Bronchial epithelial cell (primary cell): ENCODE measurements at regions not wholly inside any gene's neighbourhood (a gene's known extent, or its start where the extent isn't known, plus 50 kb on each side); places are given as distances from the start of the nearest gene placed in this dataset.

ENCODE experiments used
- DNase-seq: peaks from one replicate; pipeline ENCODE4 v3.0.0-alpha.2; 2010; ENCODE audit warnings: low read depth
- FAIRE-seq: peaks from 2 replicates; lab custom pipeline; 2011; peaks lifted over from hg19 to GRCh38; lab: Jason Lieb, UNC
- H3K27me3 ChIP-seq: 2 replicates; pipeline ENCODE4 v1.5.1; 2011; ENCODE audit warnings: low read length; ENCODE audit not compliant: control insufficient read depth, insufficient read depth
- H3K36me3 ChIP-seq: 2 replicates; pipeline ENCODE4 v1.5.1; 2011; ENCODE audit warnings: low read length; ENCODE audit not compliant: control insufficient read depth, insufficient read depth
- H3K4me3 ChIP-seq: 2 replicates; pipeline ENCODE4 v1.5.1; 2011; ENCODE audit warnings: mild to moderate bottlenecking, low read depth, low read length, control low read depth
- TF ChIP-seq, protein P1 (sequence below): IDR thresholded peaks from 2 replicates; pipeline ENCODE4 v1.5.1; 2011; ENCODE audit warnings: mild to moderate bottlenecking, moderate library complexity, low read length, control low read depth, inconsistent platforms; ENCODE audit not compliant: insufficient read depth, severe bottlenecking

GRCh38 chr11:116379185-116379828 lies 393.5 kb downstream of the BUD13 start:
- Histone ChIP-seq H3K4me3 (no peak overlapping the region), H3K27me3 (no peaks in the 10 kb centered on the region), H3K36me3 (no peaks in the 10 kb centered on the region)
- DNase-seq: peak; percentile 4
- TF ChIP-seq, protein P1, sequence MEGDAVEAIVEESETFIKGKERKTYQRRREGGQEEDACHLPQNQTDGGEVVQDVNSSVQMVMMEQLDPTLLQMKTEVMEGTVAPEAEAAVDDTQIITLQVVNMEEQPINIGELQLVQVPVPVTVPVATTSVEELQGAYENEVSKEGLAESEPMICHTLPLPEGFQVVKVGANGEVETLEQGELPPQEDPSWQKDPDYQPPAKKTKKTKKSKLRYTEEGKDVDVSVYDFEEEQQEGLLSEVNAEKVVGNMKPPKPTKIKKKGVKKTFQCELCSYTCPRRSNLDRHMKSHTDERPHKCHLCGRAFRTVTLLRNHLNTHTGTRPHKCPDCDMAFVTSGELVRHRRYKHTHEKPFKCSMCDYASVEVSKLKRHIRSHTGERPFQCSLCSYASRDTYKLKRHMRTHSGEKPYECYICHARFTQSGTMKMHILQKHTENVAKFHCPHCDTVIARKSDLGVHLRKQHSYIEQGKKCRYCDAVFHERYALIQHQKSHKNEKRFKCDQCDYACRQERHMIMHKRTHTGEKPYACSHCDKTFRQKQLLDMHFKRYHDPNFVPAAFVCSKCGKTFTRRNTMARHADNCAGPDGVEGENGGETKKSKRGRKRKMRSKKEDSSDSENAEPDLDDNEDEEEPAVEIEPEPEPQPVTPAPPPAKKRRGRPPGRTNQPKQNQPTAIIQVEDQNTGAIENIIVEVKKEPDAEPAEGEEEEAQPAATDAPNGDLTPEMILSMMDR: no peak
- FAIRE-seq: no peak

GRCh38 chr11:116376547-116376946 lies 396.2 kb downstream of the BUD13 start:
- TF ChIP-seq, protein P1: no peak
- Histone ChIP-seq H3K36me3 (no peaks in the 10 kb centered on the region), H3K27me3 (no peaks in the 10 kb centered on the region), H3K4me3 (no peak overlapping the region)
- DNase-seq: no peak
- FAIRE-seq: no peak

DNA sequence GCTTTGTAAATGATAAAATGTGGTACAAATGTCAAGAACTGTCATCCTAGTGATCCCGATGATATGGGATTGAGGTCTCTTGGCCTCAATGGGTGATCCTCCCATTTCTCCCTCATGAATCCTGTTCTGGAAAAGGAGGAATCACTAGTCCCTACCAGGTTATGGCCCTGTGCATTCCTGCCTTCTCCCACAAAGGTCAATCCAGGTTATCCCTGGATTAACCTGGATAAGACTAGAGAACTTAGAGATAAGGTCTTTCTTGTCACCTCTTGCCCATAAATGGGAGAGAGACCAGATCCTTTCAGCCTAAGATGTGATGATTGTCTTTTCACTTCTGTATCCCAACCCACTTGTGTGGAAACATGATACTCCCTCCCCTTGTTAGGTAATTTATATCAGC lies 396.7 kb downstream of the BUD13 start:
- no peak overlapping the region for H3K4me3 ChIP-seq
- FAIRE-seq (no peak), DNase-seq (no peak)
- no peaks in the 10 kb centered on the region for H3K27me3 ChIP-seq
- TF ChIP-seq, protein P1: no peak
- H3K36me3 ChIP-seq: no peaks in the 10 kb centered on the region

GRCh38 chr11:116375221-116375620 lies 397.6 kb downstream of the BUD13 start:
- H3K27me3 ChIP-seq: no peaks in the 10 kb centered on the region
- TF ChIP-seq, protein P1: no peak
- no peak overlapping the region for H3K4me3 ChIP-seq
- DNase-seq (no peak), FAIRE-seq (no peak)
- H3K36me3 ChIP-seq: no peaks in the 10 kb centered on the region

- DNase-seq (no peak), FAIRE-seq (no peak)
- Histone ChIP-seq H3K36me3 (no peaks in the 10 kb centered on the region), H3K4me3 (no peak overlapping the region), H3K27me3 (no peaks in the 10 kb centered on the region)
- TF ChIP-seq, protein P1: no peak
Measured at GRCh38 chr11:116374085-116374484, 398.7 kb downstream of the BUD13 start.
